SK-MEL-5 (cell line): ENCODE measurements at regions not wholly inside any gene's neighbourhood (a gene's known extent, or its start where the extent isn't known, plus 50 kb on each side); places are given as distances from the start of the nearest gene placed in this dataset.

Experiments used
- DNase-seq: peaks from one replicate; pipeline ENCODE4 v3.0.0-alpha.2; 2016; ENCODE audit warnings: low read depth, low spot score
- in situ Hi-C: cut with HindIII; loops from 2 replicates; pipeline ENCODE4 v1.10.0; 2016; ENCODE audit warnings: low sequenced_read_pairs, high pct_unique_total_duplicates, low pct_unique_long_range_greater_than_20kb

DNA sequence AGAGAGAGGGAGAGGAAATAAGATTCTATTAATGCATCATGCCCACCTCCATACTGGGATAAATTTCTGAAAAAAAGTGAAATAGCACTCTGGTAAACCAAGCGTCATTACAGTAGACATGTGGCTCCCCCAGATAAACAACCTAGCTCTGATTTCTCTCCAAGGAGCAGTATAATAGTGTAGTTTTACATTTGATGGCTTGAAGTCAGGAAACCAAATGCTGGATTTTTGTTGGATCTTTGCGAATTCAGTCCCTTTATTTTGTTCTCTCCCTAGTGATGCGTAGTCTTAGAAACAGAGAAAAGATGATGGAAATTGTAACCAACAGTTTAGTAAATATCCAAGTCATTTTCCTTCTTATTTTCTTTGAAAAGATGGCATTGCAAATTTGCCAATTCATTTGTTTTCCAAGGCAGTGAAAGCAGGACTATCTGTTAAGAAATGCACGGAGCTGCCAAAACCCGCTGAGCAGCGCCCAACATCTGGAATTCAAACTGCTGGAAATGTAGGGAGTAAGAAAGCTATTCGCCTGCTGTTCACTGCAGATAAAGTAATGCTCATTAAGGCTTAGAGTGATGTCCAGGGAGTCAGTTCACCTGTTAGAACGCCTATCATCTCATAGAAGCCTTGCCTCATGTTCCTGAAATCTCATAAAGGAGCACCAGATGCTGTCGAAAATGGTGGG, 85.7 kb upstream of the DOK5 start:
- in situ Hi-C loops = no loop called here
- no peak for DNase-seq

DNA sequence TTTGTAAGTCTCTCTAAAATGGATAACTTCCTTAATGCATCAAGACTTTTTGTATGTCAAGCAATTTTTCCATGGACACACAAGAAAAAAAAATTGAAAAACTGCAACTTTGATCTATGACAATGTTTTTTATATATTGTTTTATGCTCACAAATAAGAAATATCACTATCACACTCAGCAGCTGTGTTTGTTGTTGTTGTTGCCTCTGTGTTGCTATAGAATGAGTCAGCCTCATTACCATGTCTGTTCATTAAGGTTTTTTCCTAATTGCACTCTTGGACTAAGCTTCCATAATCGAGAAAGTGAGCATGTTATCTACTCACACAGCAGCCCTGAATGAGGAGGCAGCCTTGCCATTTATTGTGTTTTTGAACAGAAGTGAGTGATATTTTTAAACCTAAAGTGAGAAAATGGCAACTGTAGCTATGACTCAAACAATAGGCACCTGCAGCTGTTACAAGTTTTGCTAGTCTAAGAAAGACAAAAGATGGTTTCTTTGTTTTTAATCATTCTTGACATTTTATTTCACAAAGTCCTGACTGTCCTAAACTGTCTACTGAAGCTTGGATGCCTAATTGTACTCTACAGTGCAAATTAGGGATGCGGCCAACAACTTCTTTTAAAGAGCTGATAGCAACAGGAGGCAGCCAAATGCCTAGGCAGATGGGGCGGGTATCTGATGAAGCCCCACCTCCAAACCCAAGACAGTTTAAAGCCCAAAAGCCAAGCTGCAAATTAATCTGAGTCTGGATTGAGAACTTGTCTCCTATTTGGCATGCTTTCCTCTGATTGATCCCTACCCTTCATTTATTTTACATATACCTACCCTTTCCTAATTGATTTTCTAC, 77.9 kb upstream of the DOK5 start:
- in situ Hi-C loops = no loop called here
- DNase-seq = no peak

DNA sequence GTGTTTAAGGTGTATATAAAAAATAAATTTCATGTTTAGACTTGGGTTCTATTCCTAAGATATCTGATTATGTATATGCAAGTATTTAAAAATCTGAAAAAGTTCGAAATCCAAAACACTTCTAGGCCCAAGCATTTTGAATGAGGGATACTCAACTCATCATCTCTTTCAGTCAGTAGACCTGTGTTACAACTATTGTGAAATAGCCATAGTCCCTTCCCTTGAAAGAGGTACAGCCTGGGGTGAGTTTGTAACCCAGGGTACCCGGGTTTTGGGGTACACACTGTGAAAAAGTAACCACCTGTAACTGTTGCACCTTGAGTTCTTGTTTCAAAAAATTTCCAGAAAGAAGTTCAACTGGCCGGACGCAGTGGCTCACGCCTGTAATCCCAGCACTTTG, 76.6 kb upstream of the DOK5 start:
- in situ Hi-C loops = no loop called here
- no peak for DNase-seq

DNA sequence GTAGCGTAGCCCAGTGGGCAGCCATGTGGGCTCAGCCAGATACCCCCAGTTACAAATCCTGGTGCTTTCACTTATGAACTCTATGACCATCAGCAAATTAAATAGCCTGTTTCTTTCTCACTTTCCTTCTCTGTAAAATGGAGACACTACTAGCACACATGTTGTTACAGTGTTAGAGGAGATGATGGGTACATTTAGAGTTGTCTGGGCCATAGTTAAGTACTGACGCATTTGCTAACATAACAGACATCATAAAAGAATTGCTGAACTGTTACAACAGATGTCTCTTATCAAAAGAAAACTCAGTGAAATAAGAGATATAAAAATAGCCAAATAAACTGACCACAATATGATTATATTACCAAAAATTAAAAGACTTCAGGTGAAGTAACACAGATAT, 69.9 kb upstream of the DOK5 start:
- no peak for DNase-seq
- in situ Hi-C loops = no loop called here

DNA sequence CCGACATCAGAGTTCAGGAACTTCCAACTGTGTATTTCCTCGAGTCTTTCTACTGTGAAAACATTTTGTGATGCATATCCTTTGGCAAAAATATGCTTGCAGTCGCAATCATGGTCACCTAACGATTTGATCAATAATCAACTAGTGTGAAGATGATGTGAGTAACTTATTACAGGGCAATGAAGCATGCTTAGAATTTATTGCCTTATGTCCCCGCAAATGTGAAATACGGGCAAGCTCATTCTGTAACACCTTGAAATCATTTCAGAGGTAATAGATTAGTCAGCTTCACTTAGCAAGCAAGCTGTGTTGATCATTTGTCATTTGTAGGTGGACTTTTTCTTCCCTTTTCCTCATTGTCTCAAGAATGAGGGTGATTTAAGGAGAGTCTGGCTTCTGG, 67.9 kb upstream of the DOK5 start:
- DNase-seq = no peak
- in situ Hi-C loops = no loop called here

DNA sequence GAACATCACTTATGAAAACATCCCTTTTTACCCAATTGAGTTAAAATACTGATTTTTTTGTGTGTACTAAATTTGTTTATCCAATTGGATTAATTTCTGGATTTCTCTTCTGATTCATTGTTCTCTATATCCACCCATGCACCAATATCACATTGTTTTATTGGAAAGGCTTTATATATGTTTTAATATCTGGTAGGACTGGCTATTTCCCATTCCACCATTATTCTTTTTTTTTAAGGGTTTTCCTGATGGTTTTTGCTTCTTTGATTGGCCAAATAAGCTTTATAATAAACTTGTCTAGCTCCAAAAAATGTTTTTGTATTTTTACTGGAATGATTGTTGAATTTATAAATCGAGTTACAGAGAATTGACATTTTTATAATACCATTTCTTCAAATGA, 59.4 kb upstream of the DOK5 start:
- DNase-seq = no peak
- in situ Hi-C loops = no loop called here

DNA sequence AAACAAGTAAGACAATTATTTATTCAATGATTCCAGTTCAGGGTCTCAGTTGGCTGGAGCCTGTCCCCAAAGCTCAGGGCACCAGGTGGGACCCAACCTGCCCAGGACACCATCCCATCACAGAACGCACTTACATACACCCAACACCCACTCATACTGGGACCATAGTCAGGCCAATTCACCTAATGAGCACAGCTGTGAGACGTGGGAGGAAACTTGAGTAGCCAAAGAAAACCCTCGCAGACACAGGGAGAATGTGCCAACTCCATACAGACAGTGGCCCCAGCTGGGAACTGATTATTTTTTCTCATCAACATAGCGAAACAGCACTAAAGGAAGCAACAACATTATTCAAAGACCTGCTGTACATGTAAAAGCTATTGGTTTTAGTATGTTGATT, 58.6 kb upstream of the DOK5 start:
- in situ Hi-C loops = no loop called here
- no peak for DNase-seq

DNA sequence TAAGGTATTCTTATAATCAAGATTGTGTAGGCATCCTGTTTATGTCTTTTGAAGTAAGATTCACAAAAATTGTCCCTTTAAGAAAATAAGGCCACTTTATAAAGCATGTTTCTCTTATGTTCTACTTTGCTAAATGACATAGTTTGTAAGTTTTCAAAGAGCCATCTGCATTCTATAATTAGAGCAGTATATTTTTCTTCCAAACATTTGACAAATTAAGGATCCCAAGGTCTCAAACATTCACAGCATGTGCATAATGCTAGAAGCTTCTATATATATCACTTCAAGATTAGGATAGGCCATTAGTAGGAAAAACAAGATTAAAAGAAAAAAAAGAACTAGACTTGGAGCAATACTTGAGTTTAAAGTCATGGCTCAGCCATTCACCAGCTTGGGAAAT, 55.9 kb upstream of the DOK5 start:
- DNase-seq = no peak
- in situ Hi-C loops = no loop called here
